ENCODE measurements at regions not wholly inside any gene's neighbourhood (a gene's known extent, or its start where the extent isn't known, plus 50 kb on each side); places are given as distances from the start of the nearest gene placed in this dataset.

GRCh38 chr16:17532338-17532995 is 61.7 kb upstream of the XYLT1 start:
- DNase-seq: no peak

- no peak for DNase-seq
Measured at GRCh38 chr16:17529982-17530760, 59.4 kb upstream of the XYLT1 start.

- no peak for DNase-seq
Measured at GRCh38 chr16:17526956-17527937, 56.5 kb upstream of the XYLT1 start.

GRCh38 chr16:17524656-17525055 is 53.9 kb upstream of the XYLT1 start:
- DNase-seq: no peak

- DNase-seq: no peak
Measured at GRCh38 chr16:17520561-17520960, 49.8 kb upstream of the XYLT1 start.
